NB4 (cell line): ENCODE measurements at regions not wholly inside any gene's neighbourhood (a gene's known extent, or its start where the extent isn't known, plus 50 kb on each side); places are given as distances from the start of the nearest gene placed in this dataset.

Experiments used
- DNase-seq: peaks from one replicate; pipeline ENCODE4 v3.0.0; 2010; ENCODE audit warnings: low read depth
- H3K4me3 ChIP-seq: one replicate; pipeline ENCODE4 v1.5.1; 2011; ENCODE audit warnings: mild to moderate bottlenecking, low read depth, low read length, moderate library complexity
- CTCF ChIP-seq: IDR thresholded peaks from one replicate; pipeline ENCODE4 v1.5.1; 2012; ENCODE audit warnings: low read depth, low read length
- MAX ChIP-seq: IDR thresholded peaks from 2 replicates; pipeline ENCODE4 v1.6.1; 2011; ENCODE audit warnings: low read depth, low read length
- MYC ChIP-seq: IDR thresholded peaks from 2 replicates; pipeline ENCODE4 v1.6.1; 2011; ENCODE audit warnings: low read depth, low read length
- POLR2A ChIP-seq: IDR thresholded peaks from 2 replicates; pipeline ENCODE4 v1.6.1; 2011; ENCODE audit warnings: mild to moderate bottlenecking; ENCODE audit not compliant: insufficient read length; ENCODE audit errors: extremely low read depth

GRCh38 chr1:199660071-199660470 lies 367.4 kb upstream of the NR5A2 start:
- TF ChIP-seq MYC (no peak), MAX (no peak)
- no peak overlapping the region for H3K4me3 ChIP-seq
- no peak for DNase-seq

- TF ChIP-seq POLR2A (no peak), CTCF (no peak), MAX (no peak), MYC (no peak)
- no peak overlapping the region for H3K4me3 ChIP-seq
- DNase-seq = no peak
Measured at GRCh38 chr1:199665371-199665770, 362.1 kb upstream of the NR5A2 start.

- no peak for TF ChIP-seq CTCF
- TF ChIP-seq MYC = no peak
- TF ChIP-seq MAX = no peak
- TF ChIP-seq POLR2A = no peak
Measured at GRCh38 chr1:199667089-199667488, 360.4 kb upstream of the NR5A2 start.

GRCh38 chr1:199669916-199670315 lies 357.6 kb upstream of the NR5A2 start:
- DNase-seq = no peak
- TF ChIP-seq CTCF (no peak), MAX (no peak), MYC (no peak), POLR2A (no peak)
- H3K4me3 ChIP-seq = no peak overlapping the region

More at GRCh38 chr1:199667089-199667488, 360.4 kb upstream of the NR5A2 start:
- DNase-seq = no peak
- H3K4me3 ChIP-seq = no peak overlapping the region

GRCh38 chr1:199671684-199672083 lies 355.8 kb upstream of the NR5A2 start:
- H3K4me3 ChIP-seq = no peak overlapping the region
- DNase-seq = no peak

GRCh38 chr1:199675937-199676336 lies 351.6 kb upstream of the NR5A2 start:
- no peak overlapping the region for H3K4me3 ChIP-seq
- TF ChIP-seq MAX (no peak), CTCF (no peak), POLR2A (no peak), MYC (no peak)
- DNase-seq = no peak

More at GRCh38 chr1:199671684-199672083, 355.8 kb upstream of the NR5A2 start:
- TF ChIP-seq MYC = no peak
- TF ChIP-seq CTCF = no peak
- no peak for TF ChIP-seq MAX
- TF ChIP-seq POLR2A = no peak
